CMK (cell line): ENCODE measurements at regions not wholly inside any gene's neighbourhood (a gene's known extent, or its start where the extent isn't known, plus 50 kb on each side); places are given as distances from the start of the nearest gene placed in this dataset.

Source experiments
- DNase-seq: peaks from one replicate; pipeline ENCODE4 v3.0.0-alpha.2; 2010; ENCODE audit warnings: low read depth

GRCh38 chr3:103365467-103365866, 930.7 kb downstream of the ZPLD1 start:
- no peak for DNase-seq

GRCh38 chr3:103367481-103367880, 932.7 kb downstream of the ZPLD1 start:
- no peak for DNase-seq

- no peak for DNase-seq
Observed at GRCh38 chr3:103371411-103371810, 936.6 kb downstream of the ZPLD1 start.

DNA sequence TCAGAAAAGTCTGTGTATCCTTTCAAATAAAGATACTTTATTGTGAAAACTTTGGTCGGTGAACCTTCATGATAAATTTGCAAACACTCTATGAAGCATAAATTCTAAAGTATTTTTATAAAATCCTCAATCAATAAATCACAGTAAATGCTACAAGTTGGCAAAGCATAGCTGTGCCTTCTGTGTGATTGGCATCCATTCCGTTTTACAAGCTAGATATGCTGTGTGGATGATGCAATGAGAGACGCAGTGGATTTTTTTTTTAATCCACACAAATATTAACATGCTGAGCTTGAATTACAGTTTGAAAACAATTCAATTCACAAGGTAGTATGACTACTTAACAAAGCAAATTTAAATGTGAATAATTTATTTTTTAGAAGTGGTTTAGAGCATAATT, 937.2 kb downstream of the ZPLD1 start:
- no peak for DNase-seq

- DNase-seq: no peak
Observed at GRCh38 chr3:103380391-103380790, 945.6 kb downstream of the ZPLD1 start.

- no peak for DNase-seq
Observed at GRCh38 chr3:103381296-103382079, 946.7 kb downstream of the ZPLD1 start.

GRCh38 chr3:103385961-103386656, 951.3 kb downstream of the ZPLD1 start:
- DNase-seq: no peak

GRCh38 chr3:103388214-103388613, 953.4 kb downstream of the ZPLD1 start:
- DNase-seq: no peak

- DNase-seq: no peak
Observed at GRCh38 chr3:103389356-103389755, 954.5 kb downstream of the ZPLD1 start.

DNA sequence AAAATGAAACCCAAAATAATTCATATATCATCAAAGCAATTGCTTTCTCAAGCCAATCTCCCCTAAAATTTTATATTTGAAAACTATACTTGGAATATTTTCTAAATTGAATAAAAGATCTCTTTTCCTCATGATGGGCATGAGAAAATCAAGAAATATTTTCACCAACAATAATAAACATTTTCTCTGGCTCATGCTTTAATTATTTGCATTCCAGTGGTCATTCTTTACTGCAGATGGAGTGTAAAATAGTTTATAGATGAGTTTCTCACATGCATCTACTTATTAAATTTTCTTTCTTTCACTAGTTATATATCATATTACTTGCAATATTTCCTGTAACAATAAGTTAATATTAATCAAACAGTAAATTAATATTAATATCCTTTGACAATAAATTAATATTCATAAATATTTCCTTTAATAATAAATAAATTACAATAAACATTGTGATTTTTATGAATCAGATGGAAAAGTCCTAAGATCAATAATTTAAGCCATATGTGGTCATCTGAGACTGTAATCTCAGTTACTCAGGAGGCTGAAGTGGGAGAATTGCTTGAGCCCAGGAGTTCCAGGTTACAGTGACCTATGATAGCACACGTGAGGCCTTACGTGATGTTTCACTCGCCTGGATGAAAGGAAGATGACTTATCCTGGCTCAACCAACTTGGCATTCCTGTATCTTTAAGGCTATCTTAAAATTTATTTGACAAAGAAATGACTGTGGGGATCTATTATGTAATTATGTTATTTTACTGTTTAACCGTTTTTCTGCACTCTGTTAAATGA, 958.8 kb downstream of the ZPLD1 start:
- DNase-seq: no peak

DNA sequence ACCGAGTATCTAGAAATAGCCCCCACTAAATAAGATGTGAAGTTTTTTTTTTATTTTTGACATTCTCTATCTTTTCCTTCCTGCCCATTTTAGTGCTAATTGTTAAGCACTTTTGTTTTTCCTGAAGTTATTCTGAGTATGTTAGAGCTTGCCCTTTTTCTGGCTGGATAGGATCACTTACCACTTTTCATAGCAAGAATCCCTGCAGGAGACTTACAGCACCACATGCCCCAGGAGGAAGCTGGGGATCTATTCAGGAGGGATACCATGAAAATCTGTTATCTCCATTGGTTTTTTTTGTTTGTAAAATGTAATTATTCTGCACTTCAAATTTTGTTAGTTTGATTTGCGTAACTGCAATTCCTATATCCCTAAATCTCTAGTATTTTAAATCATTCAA, 968.4 kb downstream of the ZPLD1 start:
- DNase-seq: no peak

GRCh38 chr3:103406320-103406850, 971.6 kb downstream of the ZPLD1 start:
- DNase-seq: no peak

DNA sequence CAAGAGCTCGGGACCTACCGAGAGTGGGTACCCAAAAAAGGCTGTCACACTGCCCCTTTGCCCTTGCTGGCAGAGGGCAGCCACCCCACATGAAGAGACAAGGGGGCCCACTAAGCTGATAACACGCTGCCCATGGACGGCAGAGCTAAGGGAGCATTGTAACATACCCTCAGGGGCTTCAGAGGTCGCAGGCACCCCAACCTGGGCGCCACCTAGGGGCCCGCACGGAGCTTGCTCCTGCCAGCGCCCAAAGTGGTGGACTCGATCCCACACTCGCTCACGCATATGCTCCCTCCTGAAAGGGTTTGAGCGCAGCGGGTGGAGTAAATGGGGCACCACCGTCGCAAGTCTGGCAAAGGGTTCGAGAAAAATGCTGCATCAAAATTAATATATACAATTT, 975.4 kb downstream of the ZPLD1 start:
- DNase-seq: no peak

DNA sequence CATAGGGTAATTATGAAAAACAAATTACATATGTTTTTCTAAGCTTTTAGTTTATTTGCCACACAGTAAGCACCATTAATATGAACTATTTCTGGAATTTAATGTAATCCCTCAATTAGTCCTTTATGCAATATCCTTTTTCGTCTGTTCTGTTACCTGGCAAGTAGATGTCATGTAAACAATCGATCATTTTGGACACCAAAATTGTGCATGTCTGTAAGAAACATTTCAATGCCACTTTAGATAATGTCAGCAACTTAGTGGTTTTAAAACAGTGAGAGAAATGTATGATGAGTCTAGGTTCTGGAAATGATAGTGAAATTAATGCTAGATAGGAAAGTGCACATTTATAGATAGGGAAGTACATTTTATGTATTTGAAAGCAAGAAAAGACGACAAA, 986.6 kb downstream of the ZPLD1 start:
- no peak for DNase-seq

GRCh38 chr3:103437883-103438282, 1003.1 kb downstream of the ZPLD1 start:
- no peak for DNase-seq

DNA sequence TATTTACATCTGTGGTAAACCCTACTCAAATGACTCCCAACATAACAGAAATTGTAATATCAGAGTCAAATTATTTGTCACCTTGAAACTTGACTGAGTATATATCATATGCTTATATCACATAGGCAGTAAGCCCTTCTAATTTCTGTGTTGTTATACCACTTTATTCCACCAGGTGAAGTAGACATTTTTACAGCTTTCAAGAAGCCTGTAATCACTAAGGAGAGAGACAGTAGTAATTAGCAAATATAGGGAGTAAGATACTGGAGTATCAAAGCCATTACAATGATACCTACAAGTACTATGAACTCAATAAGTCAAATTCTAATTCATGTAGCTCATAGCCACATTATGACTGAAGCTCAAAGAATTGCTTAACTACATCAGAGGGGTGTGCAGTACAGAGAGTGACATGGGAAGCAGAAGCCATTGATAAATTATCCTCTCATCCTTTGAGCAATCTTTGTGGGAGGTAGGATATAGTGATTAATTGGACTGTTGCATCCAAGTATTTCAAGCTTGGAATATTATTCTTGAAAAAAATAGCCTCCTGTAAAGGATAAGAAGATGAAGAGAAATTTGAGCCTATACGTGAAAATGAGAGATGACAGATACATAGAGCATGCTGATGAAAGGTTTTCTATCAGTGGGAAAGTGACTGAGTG, 1005.9 kb downstream of the ZPLD1 start:
- DNase-seq: no peak

DNA sequence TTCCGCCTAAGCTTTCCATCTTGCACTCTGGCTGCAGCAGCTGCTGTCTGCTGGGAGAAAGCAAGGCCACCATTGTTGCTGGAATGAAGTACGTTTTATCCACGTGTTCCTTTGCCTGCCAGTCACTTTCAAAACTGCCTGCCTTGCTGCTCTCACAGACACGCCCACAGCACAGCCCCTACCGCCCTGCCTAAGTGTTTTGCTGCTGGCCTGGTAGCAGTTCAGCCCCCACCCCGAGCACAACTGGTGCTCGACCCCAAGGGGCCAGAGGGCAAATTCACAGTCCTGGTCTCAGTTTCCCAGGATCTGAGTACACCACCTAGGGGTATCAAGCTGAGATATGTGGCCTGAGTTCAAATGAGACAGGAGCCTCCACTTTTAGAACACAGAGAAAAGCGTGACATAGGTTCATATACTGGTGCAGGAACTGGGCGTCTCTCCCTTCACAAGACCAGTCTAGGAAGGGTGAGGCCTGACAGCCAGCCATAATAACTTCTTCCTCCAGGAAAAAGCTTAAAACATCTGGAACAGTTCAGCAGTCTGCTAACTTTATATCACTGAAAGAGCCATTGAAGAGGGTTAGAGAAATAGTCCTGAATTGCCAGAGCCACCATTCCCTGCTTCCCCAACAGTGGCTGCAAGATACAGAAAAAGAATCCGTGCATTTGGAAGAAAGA, 1012.3 kb downstream of the ZPLD1 start:
- no peak for DNase-seq

DNA sequence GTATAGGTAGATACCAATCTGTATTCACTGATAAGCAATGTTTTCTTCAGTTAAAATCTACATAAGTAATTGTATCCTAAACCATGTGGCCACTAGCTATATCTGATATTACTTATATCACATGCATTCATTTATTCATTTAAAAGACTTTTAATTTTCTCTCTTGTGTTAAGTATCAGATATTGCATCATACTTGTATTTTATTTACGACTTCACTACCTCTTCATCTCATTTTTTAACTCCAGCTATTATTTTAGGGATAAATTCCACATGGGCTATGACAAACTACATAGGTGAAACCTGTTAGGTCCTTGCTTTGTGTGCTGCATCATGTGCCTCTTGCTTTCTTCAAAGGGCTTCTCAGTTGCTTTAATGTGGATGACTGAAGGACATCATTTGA, 1018.3 kb downstream of the ZPLD1 start:
- no peak for DNase-seq

- no peak for DNase-seq
Observed at GRCh38 chr3:103459815-103460214, 1025.0 kb downstream of the ZPLD1 start.

DNA sequence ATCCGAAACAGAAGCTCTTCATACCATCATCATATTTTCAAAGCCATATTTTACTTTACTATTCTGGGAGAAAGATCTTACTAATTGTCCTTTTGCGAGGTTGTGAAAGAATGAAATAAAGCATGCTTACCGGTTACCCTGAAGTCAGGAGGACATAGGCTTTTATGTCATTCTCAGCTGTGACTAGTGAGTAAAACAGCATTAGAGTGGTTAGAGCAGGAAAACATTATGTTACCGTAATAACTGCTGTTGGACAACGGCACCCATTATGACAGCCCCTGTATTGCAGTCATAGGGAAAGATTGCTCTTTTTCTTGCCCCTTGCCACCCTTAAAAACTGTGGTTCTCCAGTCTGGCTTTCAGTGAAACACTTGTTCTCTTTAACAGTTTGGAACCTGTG, 1035.7 kb downstream of the ZPLD1 start:
- DNase-seq: no peak

DNA sequence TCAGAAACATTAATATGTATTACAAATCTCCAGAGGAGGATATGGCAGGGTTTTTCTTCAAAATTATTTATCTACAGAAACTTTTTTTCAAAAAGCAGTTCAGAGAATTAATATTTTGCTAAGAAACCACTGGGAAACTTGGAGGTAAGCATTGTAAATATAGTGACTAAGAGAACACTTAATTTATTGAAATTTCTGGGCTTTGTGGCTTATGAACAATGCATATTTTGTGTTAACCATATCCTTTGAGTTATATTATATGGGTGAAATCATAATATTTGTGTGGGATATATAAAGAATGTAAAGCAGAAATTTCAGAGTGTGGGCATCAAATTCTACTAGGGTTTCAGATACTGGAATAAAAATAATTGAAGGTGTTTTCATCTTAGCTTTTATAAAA, 1059.2 kb downstream of the ZPLD1 start:
- DNase-seq: no peak

GRCh38 chr3:103494512-103494911, 1059.7 kb downstream of the ZPLD1 start:
- no peak for DNase-seq
